Gastroesophageal sphincter (tissue), 4 donors: ENCODE measurements at regions not wholly inside any gene's neighbourhood (a gene's known extent, or its start where the extent isn't known, plus 50 kb on each side); places are given as distances from the start of the nearest gene placed in this dataset.

Experiments used
- ATAC-seq: fragments of 150-250 bp; one replicate; pipeline ENCODE4 v1.9.1; 2016; ENCODE audit warnings: mild to moderate bottlenecking, moderate library complexity
- H3K27ac ChIP-seq, 4 donors: fragments of 200-600 bp; sonication (generic) in 3 of 4; 1 replicate in 3 of 4; 2 replicates in 1 of 4; pipeline ENCODE4 v1.5.1; 2016 to 2019
- H3K27me3 ChIP-seq: fragments of 200-600 bp; sonication (generic); one replicate; pipeline ENCODE4 v1.5.1; 2019
- H3K36me3 ChIP-seq, 2 donors: fragments of 200-600 bp; sonication (generic); one replicate each; pipeline ENCODE4 v1.5.1; 2019; ENCODE audit warnings: control low read depth in 1 of 2
- H3K4me1 ChIP-seq, 3 donors: fragments of 200-600 bp; sonication (generic); 1 replicate in 2 of 3; 2 replicates in 1 of 3; pipeline ENCODE4 v1.5.1; 2016 to 2019; ENCODE audit warnings: control low read depth in 2 of 3
- H3K4me3 ChIP-seq, 2 donors: fragments of 200-600 bp; sonication (generic); one replicate each; pipeline ENCODE4 v1.5.1; 2019; ENCODE audit warnings: mild to moderate bottlenecking in 1 of 2, moderate library complexity in 1 of 2
- H3K9me3 ChIP-seq, 3 donors: fragments of 200-600 bp; sonication (generic); one replicate each; pipeline ENCODE4 v1.5.1; 2017 to 2019; ENCODE audit warnings: control low read depth in 2 of 3
- EP300 ChIP-seq: sonication (generic); formaldehyde crosslinking; IDR thresholded peaks from one replicate; pipeline ENCODE4 v1.6.1; 2017; ENCODE audit warnings: antibody characterized with exemption, mild to moderate bottlenecking
- POLR2A ChIP-seq, 2 donors: fragments of 450-650 bp; IDR thresholded peaks; one replicate each; pipeline ENCODE4 v1.6.1; 2017; ENCODE audit warnings: antibody characterized with exemption in 2 of 2, mild to moderate bottlenecking in 2 of 2, moderate library complexity in 1 of 2
- POLR2AphosphoS5 ChIP-seq: sonication (generic); formaldehyde crosslinking; IDR thresholded peaks from one replicate; pipeline ENCODE4 v1.6.1; 2017; ENCODE audit warnings: antibody characterized with exemption
- WGBS, 2 donors: methylation state at CpG; one replicate each; pipeline ENCODE4 v1.1.5; 2018; ENCODE audit warnings: low coverage in 1 of 2; 5-methylcytosine and 5-hydroxymethylcytosine counted together
- TF ChIP-seq, protein P1 (sequence below), 4 experiments: fragments of 200-600 bp in 2 of 4; fragments of 450-650 bp in 2 of 4; sonication (generic) in 1 of 4; IDR thresholded peaks; one replicate each; pipeline ENCODE4 v1.5.1; 2017 to 2019; ENCODE audit warnings: antibody characterized with exemption in 4 of 4, mild to moderate bottlenecking in 2 of 4, moderate library complexity in 2 of 4

DNA sequence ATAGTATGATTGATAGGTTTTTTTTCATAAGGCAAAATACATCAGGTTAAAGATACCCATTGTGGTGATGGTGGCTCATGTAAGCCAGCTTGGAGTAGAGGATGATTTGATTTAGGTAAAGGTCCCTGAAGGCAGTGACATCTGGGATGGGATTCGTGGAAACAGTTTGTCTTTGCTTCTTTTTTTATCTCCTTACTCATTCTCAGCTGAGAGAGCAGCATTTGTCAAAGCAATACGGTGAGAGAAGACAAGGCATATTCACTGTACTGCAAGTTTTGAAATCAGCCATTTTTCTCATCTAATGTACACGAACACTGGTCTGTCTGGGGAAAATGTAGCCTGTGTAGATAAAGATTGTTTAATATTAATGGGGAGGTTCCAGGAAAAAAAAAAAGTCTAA, 749.1 kb downstream of the SQOR start:
- no peak for ATAC-seq
- no peaks in the 10 kb centered on the region for H3K9me3 ChIP-seq
- H3K4me1 ChIP-seq: no peaks in the 10 kb centered on the region
- 33 to 36% methylated on average over 3 of the region's 3 CpGs for WGBS, 2 donors
- TF ChIP-seq POLR2A (IDR thresholded peaks at IDR 0.05): no peak
- no peak for TF ChIP-seq EP300
- TF ChIP-seq POLR2AphosphoS5: no peak
- H3K4me3 ChIP-seq: no peak overlapping the region
- no peak overlapping the region for H3K27ac ChIP-seq
- no peaks in the 10 kb centered on the region for H3K36me3 ChIP-seq
- H3K27me3 ChIP-seq: no peaks in the 10 kb centered on the region

DNA sequence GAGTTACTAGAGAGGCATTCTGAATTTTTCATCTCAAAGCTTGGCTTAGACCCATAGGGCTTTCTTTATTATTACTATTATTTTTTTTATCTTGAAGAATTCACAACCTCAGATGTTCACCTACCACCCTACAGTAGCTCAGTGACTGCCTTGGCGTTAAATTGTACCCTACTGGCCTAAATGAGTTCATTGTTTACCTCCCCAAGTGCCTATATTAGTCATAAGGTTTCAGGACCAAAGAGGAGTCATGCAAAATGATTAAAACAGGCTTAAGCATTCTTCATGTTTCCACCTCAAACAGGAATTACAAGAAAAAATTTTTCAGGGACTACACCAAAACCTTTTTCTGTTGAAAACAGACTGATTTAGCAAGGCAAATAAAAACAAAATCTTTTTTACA, 751.5 kb downstream of the SQOR start:
- no peak for ATAC-seq
- Histone ChIP-seq H3K4me1 (no peaks in the 10 kb centered on the region), H3K27me3 (no peaks in the 10 kb centered on the region), H3K9me3 (peaks cover 0 to 13% (median 0%) of the 10 kb centered on the region in 3 donors), H3K36me3 (no peaks in the 10 kb centered on the region), H3K27ac (no peak overlapping the region), H3K4me3 (no peak overlapping the region)
- no peak for TF ChIP-seq POLR2AphosphoS5
- TF ChIP-seq POLR2A (IDR thresholded peaks at IDR 0.05): no peak
- TF ChIP-seq, protein P1, sequence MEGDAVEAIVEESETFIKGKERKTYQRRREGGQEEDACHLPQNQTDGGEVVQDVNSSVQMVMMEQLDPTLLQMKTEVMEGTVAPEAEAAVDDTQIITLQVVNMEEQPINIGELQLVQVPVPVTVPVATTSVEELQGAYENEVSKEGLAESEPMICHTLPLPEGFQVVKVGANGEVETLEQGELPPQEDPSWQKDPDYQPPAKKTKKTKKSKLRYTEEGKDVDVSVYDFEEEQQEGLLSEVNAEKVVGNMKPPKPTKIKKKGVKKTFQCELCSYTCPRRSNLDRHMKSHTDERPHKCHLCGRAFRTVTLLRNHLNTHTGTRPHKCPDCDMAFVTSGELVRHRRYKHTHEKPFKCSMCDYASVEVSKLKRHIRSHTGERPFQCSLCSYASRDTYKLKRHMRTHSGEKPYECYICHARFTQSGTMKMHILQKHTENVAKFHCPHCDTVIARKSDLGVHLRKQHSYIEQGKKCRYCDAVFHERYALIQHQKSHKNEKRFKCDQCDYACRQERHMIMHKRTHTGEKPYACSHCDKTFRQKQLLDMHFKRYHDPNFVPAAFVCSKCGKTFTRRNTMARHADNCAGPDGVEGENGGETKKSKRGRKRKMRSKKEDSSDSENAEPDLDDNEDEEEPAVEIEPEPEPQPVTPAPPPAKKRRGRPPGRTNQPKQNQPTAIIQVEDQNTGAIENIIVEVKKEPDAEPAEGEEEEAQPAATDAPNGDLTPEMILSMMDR (IDR thresholded peaks at IDR 0.05): no peak
- TF ChIP-seq EP300: no peak
- WGBS, 2 donors: 58% methylated on average over 1 of the region's 1 CpG; no CpG with 5 or more reads in 1 of the 2 donors

DNA sequence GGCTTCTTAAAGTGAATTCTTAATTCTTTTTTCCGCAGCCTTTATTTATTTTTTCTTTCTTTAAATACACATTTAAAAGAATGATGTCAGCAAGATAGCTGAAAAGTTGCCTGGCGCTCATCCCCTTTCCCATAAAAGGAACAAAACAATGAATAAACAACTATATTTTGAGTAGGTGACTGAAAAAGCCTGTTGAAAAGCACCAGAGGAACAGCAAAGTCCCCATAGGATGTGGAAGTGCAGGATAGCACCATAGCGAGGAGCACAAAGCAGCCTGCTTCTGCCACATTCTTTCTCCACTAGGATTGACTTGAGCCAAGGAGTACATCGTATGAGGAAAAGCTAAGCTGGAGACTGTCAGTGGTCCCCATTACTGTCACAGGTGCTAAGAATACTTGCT, 754.9 kb downstream of the SQOR start:
- ATAC-seq: no peak
- Histone ChIP-seq H3K36me3 (no peaks in the 10 kb centered on the region), H3K27ac (no peak overlapping the region), H3K4me1 (no peaks in the 10 kb centered on the region), H3K27me3 (no peaks in the 10 kb centered on the region), H3K4me3 (no peak overlapping the region), H3K9me3 (peaks cover 0 to 13% (median 0%) of the 10 kb centered on the region in 3 donors)
- no peak for TF ChIP-seq POLR2A (IDR thresholded peaks at IDR 0.05)
- TF ChIP-seq, protein P1 (IDR thresholded peaks at IDR 0.05): no peak
- no peak for TF ChIP-seq EP300
- TF ChIP-seq POLR2AphosphoS5: no peak
- 29 to 32% methylated on average over 1 to 4 of the region's 4 CpGs for WGBS, 2 donors

DNA sequence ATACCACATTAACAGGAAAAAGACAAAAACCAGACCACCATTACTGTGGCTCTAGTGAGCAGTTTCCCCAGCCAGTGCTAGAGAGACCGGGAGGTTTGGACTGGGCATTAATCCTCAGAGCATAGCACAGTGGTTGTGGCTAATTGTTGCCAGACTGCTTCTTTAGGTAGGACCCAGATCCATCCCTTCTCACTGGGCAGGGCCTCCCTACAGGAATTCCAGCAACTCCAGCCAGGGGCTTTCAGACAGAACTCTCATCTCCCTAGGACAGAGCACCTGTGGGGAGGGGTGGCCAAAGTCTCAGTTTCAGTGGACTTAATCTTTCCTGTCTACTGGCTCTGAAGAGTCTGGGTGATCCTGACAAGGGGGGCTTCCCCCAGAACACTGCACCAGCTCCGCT, 759.6 kb downstream of the SQOR start:
- H3K9me3 ChIP-seq: peaks cover 0 to 22% (median 0%) of the 10 kb centered on the region in 3 donors
- no peak overlapping the region for H3K27ac ChIP-seq
- H3K27me3 ChIP-seq: no peaks in the 10 kb centered on the region
- no peaks in the 10 kb centered on the region for H3K4me1 ChIP-seq
- H3K4me3 ChIP-seq: no peak overlapping the region
- no peak for ATAC-seq
- TF ChIP-seq POLR2A (IDR thresholded peaks at IDR 0.05) (no peak), EP300 (no peak), POLR2AphosphoS5 (no peak)
- TF ChIP-seq, protein P1 (IDR thresholded peaks at IDR 0.05): no peak
- no peaks in the 10 kb centered on the region for H3K36me3 ChIP-seq
- 55 to 56% methylated on average over 1 to 2 of the region's 2 CpGs for WGBS, 2 donors

DNA sequence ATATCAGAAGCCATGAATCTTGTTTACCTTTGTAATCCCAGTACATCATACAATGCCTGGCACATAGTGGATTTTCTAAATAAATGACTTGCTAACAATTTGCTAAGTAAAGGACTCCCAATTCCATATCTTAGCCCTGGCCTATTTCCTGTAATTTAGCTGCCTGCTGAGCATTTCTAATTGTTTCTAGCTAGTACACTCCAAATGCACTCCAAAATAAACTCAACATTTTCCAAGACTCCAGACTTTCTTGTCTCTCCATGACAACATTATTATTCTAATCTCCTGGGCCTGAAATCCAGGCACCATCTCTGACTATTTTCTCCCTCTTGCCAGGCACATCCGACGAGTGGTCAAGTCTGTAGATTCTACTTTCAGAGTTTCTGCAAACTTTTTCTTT, 773.5 kb downstream of the SQOR start:
- TF ChIP-seq EP300 (no peak), POLR2AphosphoS5 (no peak), POLR2A (IDR thresholded peaks at IDR 0.05) (no peak)
- TF ChIP-seq, protein P1 (IDR thresholded peaks at IDR 0.05): no peak
- Histone ChIP-seq H3K36me3 (no peaks in the 10 kb centered on the region), H3K27me3 (no peaks in the 10 kb centered on the region), H3K4me3 (no peak overlapping the region), H3K27ac (no peak overlapping the region), H3K4me1 (no peaks in the 10 kb centered on the region), H3K9me3 (no peaks in the 10 kb centered on the region)
- 25 to 48% methylated on average over 2 of the region's 2 CpGs for WGBS, 2 donors
- ATAC-seq: no peak
